ENCODE measurements at regions not wholly inside any gene's neighbourhood (a gene's known extent, or its start where the extent isn't known, plus 50 kb on each side); places are given as distances from the start of the nearest gene placed in this dataset.

DNA sequence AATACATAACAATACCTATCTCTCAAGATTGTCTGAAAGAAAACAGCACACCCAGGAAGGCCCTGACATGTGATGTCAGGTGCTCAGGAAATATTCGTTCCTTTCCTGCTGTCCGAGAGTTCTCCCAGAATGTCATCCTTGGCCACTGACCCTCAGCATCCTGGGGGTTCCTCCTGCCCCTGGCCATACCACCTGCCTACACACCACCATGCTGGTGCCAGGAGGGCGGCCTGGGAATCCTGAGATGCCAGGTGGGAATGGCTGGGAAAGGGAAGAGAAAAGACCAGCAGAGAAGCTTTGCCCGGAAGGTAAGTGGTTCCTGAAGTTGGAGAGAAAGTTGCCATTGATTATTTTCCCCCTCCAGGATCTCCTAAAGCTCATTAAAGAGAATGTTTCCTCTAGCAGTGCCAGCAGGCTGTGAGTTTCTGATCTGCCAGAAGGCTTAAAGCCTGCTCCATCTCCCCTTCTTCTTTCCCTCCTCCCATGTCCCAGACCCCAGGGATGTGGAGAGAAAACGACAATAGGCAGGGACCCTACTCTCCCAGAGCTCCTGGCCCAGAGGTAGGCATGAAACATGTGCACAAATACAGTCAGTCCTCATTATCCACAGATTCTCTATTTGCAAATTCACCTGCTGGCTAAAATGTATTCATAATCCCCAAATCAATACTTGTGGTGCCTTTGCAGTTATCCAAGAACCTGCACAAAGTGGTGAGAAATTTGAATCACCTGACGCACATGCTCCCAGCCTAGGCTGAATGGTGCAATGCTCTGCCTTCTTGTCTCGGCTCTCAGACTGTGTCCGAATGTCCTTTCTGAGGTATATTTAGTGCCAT lies 147.1 kb upstream of the MYCN start:
- Histone ChIP-seq H3K79me2 (replicated peaks; ENCODE audit: insufficient read depth, low read length) (no peaks in the 10 kb centered on the region), H3K9ac (ENCODE audit: low read length) (no peak overlapping the region), H3K9me3 (ENCODE audit: low read length) (no peaks in the 10 kb centered on the region), H3K27me3 (ENCODE audit: insufficient read depth, low read depth, low read length) (no peaks in the 10 kb centered on the region), H3K27ac (ENCODE audit: low read length) (no peak overlapping the region), H2AFZ (ENCODE audit: low read depth, low read length) (no peak overlapping the region), H3K4me2 (ENCODE audit: low read length) (no peak overlapping the region), H3F3A (ENCODE audit: insufficient read depth, low read length, poor library complexity, severe bottlenecking) (no peaks in the 10 kb centered on the region), H3K4me3 (ENCODE audit: low read length) (no peak overlapping the region), H3K36me3 (ENCODE audit: insufficient read depth, low read length) (no peaks in the 10 kb centered on the region), H4K20me1 (ENCODE audit: insufficient read depth) (no peaks in the 10 kb centered on the region), H3K9me2 (ENCODE audit: insufficient read depth, low read length) (no peaks in the 10 kb centered on the region)
- no peak for TF ChIP-seq EZH2 (IDR thresholded peaks at IDR 0.05; ENCODE audit: borderline replicate concordance, insufficient read depth, low read length, poor library complexity, severe bottlenecking)

DNA sequence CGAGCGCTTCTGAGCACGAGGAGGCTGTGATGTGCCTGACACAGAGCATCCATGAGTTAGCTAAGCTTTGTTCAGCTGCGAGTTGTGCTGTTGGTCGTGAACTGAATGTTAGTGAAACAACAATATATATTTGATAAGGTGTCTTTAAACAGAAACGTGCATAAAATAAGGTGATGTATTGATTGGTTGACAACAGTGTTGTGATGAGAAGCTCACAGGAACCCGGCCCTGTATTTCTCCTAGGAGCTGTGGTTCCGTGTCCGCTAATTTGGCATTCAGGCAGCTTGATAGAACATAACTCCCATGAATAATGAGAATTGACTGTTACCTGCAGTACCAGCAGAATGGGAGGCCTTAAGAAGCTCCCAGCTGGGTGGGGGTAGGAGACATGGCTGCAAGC lies 146.4 kb upstream of the MYCN start:
- H3K36me3 ChIP-seq (ENCODE audit: insufficient read depth, low read length): no peaks in the 10 kb centered on the region
- no peak overlapping the region for H3K27ac ChIP-seq (ENCODE audit: low read length)

More for the DNA sequence above, 146.4 kb upstream of the MYCN start:
- Histone ChIP-seq H2AFZ (ENCODE audit: low read depth, low read length) (no peak overlapping the region), H3K4me2 (ENCODE audit: low read length) (no peak overlapping the region), H3K9me3 (ENCODE audit: low read length) (no peaks in the 10 kb centered on the region), H3K27me3 (ENCODE audit: insufficient read depth, low read depth, low read length) (no peaks in the 10 kb centered on the region), H3K9ac (ENCODE audit: low read length) (no peak overlapping the region), H3K4me3 (ENCODE audit: low read length) (no peak overlapping the region), H3K9me2 (ENCODE audit: insufficient read depth, low read length) (no peaks in the 10 kb centered on the region), H3F3A (ENCODE audit: insufficient read depth, low read length, poor library complexity, severe bottlenecking) (no peaks in the 10 kb centered on the region), H4K20me1 (ENCODE audit: insufficient read depth) (no peaks in the 10 kb centered on the region), H3K79me2 (replicated peaks; ENCODE audit: insufficient read depth, low read length) (no peaks in the 10 kb centered on the region)
- no peak for TF ChIP-seq SMC3 (conservative IDR thresholded peaks at IDR 0.05; ENCODE audit: poor library complexity)
- TF ChIP-seq EP300 (conservative IDR thresholded peaks at IDR 0.05; ENCODE audit: poor library complexity, severe bottlenecking): no peak
- TF ChIP-seq, protein P1, sequence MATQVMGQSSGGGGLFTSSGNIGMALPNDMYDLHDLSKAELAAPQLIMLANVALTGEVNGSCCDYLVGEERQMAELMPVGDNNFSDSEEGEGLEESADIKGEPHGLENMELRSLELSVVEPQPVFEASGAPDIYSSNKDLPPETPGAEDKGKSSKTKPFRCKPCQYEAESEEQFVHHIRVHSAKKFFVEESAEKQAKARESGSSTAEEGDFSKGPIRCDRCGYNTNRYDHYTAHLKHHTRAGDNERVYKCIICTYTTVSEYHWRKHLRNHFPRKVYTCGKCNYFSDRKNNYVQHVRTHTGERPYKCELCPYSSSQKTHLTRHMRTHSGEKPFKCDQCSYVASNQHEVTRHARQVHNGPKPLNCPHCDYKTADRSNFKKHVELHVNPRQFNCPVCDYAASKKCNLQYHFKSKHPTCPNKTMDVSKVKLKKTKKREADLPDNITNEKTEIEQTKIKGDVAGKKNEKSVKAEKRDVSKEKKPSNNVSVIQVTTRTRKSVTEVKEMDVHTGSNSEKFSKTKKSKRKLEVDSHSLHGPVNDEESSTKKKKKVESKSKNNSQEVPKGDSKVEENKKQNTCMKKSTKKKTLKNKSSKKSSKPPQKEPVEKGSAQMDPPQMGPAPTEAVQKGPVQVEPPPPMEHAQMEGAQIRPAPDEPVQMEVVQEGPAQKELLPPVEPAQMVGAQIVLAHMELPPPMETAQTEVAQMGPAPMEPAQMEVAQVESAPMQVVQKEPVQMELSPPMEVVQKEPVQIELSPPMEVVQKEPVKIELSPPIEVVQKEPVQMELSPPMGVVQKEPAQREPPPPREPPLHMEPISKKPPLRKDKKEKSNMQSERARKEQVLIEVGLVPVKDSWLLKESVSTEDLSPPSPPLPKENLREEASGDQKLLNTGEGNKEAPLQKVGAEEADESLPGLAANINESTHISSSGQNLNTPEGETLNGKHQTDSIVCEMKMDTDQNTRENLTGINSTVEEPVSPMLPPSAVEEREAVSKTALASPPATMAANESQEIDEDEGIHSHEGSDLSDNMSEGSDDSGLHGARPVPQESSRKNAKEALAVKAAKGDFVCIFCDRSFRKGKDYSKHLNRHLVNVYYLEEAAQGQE (IDR thresholded peaks at IDR 0.05; ENCODE audit: borderline replicate concordance): no peak
- TF ChIP-seq TAF1 (IDR thresholded peaks at IDR 0.05; ENCODE audit: low read depth): no peak
- no peak for TF ChIP-seq EZH2 (IDR thresholded peaks at IDR 0.05; ENCODE audit: borderline replicate concordance, insufficient read depth, low read length, poor library complexity, severe bottlenecking)
- TF ChIP-seq, protein P2, sequence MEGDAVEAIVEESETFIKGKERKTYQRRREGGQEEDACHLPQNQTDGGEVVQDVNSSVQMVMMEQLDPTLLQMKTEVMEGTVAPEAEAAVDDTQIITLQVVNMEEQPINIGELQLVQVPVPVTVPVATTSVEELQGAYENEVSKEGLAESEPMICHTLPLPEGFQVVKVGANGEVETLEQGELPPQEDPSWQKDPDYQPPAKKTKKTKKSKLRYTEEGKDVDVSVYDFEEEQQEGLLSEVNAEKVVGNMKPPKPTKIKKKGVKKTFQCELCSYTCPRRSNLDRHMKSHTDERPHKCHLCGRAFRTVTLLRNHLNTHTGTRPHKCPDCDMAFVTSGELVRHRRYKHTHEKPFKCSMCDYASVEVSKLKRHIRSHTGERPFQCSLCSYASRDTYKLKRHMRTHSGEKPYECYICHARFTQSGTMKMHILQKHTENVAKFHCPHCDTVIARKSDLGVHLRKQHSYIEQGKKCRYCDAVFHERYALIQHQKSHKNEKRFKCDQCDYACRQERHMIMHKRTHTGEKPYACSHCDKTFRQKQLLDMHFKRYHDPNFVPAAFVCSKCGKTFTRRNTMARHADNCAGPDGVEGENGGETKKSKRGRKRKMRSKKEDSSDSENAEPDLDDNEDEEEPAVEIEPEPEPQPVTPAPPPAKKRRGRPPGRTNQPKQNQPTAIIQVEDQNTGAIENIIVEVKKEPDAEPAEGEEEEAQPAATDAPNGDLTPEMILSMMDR (IDR thresholded peaks at IDR 0.05; ENCODE audit: poor library complexity, severe bottlenecking): no peak
- TF ChIP-seq POLR2AphosphoS5 (IDR thresholded peaks at IDR 0.05): no peak
- TF ChIP-seq RAD21 (conservative IDR thresholded peaks at IDR 0.05): no peak
